Panc1 (cell line): ENCODE measurements at regions not wholly inside any gene's neighbourhood (a gene's known extent, or its start where the extent isn't known, plus 50 kb on each side); places are given as distances from the start of the nearest gene placed in this dataset.
"Not testable (repeated sequence)": the region's sequence is repeated elsewhere in the genome, so short reads cannot be mapped to it uniquely, and the experiment has no call there.

ENCODE experiments used
- ATAC-seq: fragments of 200-7000 bp; cut with Tn5 transposase; 2 replicates; pipeline ENCODE4 v1.9.1; 2020; ENCODE audit warnings: mild to moderate bottlenecking, moderate library complexity
- BruUV-seq: library from RNA; stranded (reverse); fragments of 400-500 nt; replicated peaks from 2 replicates; lab custom pipeline; 2021; lab: Mats Ljungman, UMichigan
- CTCF ChIA-PET: fragments of 300-600 bp; sonication (Branson Sonifier 250); formaldehyde crosslinking; loops from one replicate; lab custom pipeline; 2022; ENCODE audit warnings: antibody characterized with exemption; lab: Charles Lee
- POLR2A ChIA-PET: fragments of 300-600 bp; sonication (Branson Sonifier 250); formaldehyde crosslinking; loops from one replicate; lab custom pipeline; 2022; ENCODE audit warnings: antibody characterized with exemption; lab: Charles Lee
- DNase-seq: peaks from one replicate; pipeline ENCODE4 v3.0.0-alpha.2; 2010; ENCODE audit warnings: low read depth, low spot score
- H3K27ac ChIP-seq: 2 replicates; pipeline ENCODE4 v1.5.1; 2011; ENCODE audit warnings: mild to moderate bottlenecking, low read length, inconsistent platforms
- H3K27me3 ChIP-seq: fragments of 200-500 bp; sonication (Bioruptor generic); 2 replicates; pipeline ENCODE4 v1.6.0; 2014; ENCODE audit warnings: low read length, inconsistent platforms; ENCODE audit not compliant: control insufficient read depth, insufficient read depth
- H3K36me3 ChIP-seq: fragments of 200-500 bp; sonication (Bioruptor generic); 2 replicates; pipeline ENCODE4 v1.5.1; 2014; ENCODE audit warnings: inconsistent platforms, mild to moderate bottlenecking, low read length, moderate library complexity; ENCODE audit not compliant: control insufficient read depth, insufficient read depth
- H3K4me1 ChIP-seq: 2 replicates; pipeline ENCODE4 v1.5.1; 2011; ENCODE audit warnings: inconsistent platforms, mild to moderate bottlenecking, low read length, moderate library complexity; ENCODE audit not compliant: control insufficient read depth, insufficient read depth
- H3K4me3 ChIP-seq, 2 experiments: 2 replicates each; pipeline ENCODE4 v1.5.1; 2011 to 2012; ENCODE audit warnings: low read depth in 2 of 2, low read length in 2 of 2, mild to moderate bottlenecking in 2 of 2, inconsistent platforms in 1 of 2, moderate library complexity in 1 of 2
- H3K9me3 ChIP-seq: fragments of 200-500 bp; sonication (Bioruptor generic); 2 replicates; pipeline ENCODE4 v1.5.1; 2014; ENCODE audit warnings: low read depth, mild to moderate bottlenecking, inconsistent platforms, low read length, moderate library complexity; ENCODE audit not compliant: control insufficient read depth, insufficient read depth
- CTCF ChIP-seq: fragments of 450-650 bp; IDR thresholded peaks from 2 replicates; pipeline ENCODE4 v1.5.1; 2017; ENCODE audit warnings: mild to moderate bottlenecking
- POLR2AphosphoS5 ChIP-seq: IDR thresholded peaks from 2 replicates; pipeline ENCODE4 v1.6.1; 2012; ENCODE audit warnings: mild to moderate bottlenecking, low read depth, low read length, moderate library complexity
- REST ChIP-seq, 2 experiments: IDR thresholded peaks; 2 replicates each; pipeline ENCODE4 v1.6.1; 2011 to 2012; ENCODE audit warnings: low read depth in 2 of 2, control low read depth in 1 of 2, low read length in 1 of 2, mild to moderate bottlenecking in 1 of 2, moderate library complexity in 1 of 2; ENCODE audit not compliant: insufficient read depth in 1 of 2
- SIN3A ChIP-seq: IDR thresholded peaks from 2 replicates; pipeline ENCODE4 v1.6.1; 2012; ENCODE audit warnings: low read depth, mild to moderate bottlenecking, low read length, moderate library complexity, borderline replicate concordance; ENCODE audit not compliant: insufficient read depth
- TCF7L2 ChIP-seq: IDR thresholded peaks from 2 replicates; pipeline ENCODE4 v1.6.1; 2011; ENCODE audit warnings: mild to moderate bottlenecking, low read depth, low read length, inconsistent platforms
- in situ Hi-C: cut with HindIII; loops from 2 replicates; pipeline ENCODE4 v1.10.0; 2016; ENCODE audit warnings: low sequenced_read_pairs, low pct_unique_long_range_greater_than_20kb
- intact Hi-C: fragments of 100-400 bp; cut with micrococcal nuclease; formaldehyde crosslinking; loops from one replicate; pipeline ENCODE4 v1.10.0; 2022; ENCODE audit not compliant: unreplicated experiment

DNA sequence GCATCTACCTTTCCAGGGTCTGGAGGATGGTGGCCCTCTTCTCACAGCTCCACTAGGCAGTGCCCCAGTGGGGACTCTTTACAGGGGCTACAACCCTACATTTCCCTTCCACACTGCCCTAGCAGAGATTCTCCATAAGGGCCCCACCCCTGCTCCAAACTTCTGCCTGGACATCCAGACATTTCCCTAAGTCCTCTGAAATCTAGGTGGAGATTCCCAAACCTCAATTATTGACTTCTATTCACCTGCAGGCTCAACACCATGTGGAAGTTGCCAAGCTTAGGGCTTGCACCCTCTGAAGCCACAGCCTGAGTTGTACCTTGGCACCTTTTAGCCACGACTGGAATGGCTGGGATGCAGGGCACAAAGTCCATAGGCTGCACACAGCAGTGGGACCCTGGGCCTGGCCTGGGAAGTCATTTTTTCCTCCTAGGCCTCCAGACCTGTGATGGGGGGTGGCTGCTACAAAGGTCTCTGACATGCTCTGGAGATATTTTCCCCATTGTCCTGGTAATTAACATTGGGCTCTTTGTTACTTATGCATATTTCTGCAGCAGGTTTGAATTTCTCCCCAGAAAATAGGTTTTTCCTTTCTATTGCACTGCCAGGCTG, 53.7 kb upstream of the ST3GAL5 start:
- DNase-seq (no peak), ATAC-seq (no peak)
- CTCF ChIA-PET: no interaction called here
- Histone ChIP-seq H3K4me3 (no peak overlapping the region), H3K27me3 (no peaks in the 10 kb centered on the region), H3K27ac (no peak overlapping the region), H3K4me1 (no peaks in the 10 kb centered on the region), H3K36me3 (no peaks in the 10 kb centered on the region), H3K9me3 (no peaks in the 10 kb centered on the region)
- in situ Hi-C loops (no loop called here), intact Hi-C loops (no loop called here)
- POLR2A ChIA-PET: no interaction called here
- BruUV-seq: no TSS peak
- TF ChIP-seq TCF7L2 (no peak), CTCF (no peak), SIN3A (no peak), REST (IDR thresholded peaks at IDR 0.05; ENCODE audit: insufficient read depth in 1 of 2, low read depth in 2 of 2, low read length in 1 of 2) (no peak), POLR2AphosphoS5 (no peak)

DNA sequence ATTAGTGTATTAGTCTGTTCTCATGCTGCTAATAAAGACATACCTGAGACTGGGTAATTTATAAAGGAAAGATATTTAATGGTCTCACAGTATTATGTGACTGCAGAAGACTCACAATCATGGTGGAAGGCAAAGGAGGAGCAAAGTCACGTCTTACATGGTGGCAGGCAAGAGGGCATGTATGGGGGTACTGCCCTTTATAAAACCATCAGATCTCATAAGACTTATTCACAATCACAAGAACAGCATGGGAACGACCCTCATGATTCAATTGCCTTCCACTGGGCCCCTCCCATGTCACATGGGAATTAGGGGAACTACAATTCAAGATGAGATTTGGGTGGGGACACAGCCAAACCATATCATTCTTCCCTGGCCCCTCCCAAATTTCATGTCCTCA, 52.7 kb upstream of the ST3GAL5 start:
- in situ Hi-C loops, POLR2A ChIA-PET, H3K9me3 ChIP-seq, ATAC-seq, intact Hi-C loops, H3K4me1 ChIP-seq, DNase-seq, BruUV-seq, H3K27me3 ChIP-seq, H3K27ac ChIP-seq, H3K4me3 ChIP-seq, H3K36me3 ChIP-seq, CTCF ChIA-PET: not testable (repeated sequence)

- DNase-seq (no peak), ATAC-seq (no peak)
- Histone ChIP-seq H3K36me3 (no peaks in the 10 kb centered on the region), H3K27me3 (no peaks in the 10 kb centered on the region), H3K9me3 (no peaks in the 10 kb centered on the region), H3K27ac (no peak overlapping the region), H3K4me3 (no peak overlapping the region), H3K4me1 (peaks cover 12% of the 10 kb centered on the region)
- ChIA-PET CTCF (no interaction called here), POLR2A (interaction anchor here (0.6 kb wide), 1 partner anchor 181 kb away, joined by 3 read pairs; no protein-coding TSS in a partner anchor)
- no TSS peak for BruUV-seq
- in situ Hi-C loops: no loop called here
- intact Hi-C loops: no loop called here
- no peak for TF ChIP-seq REST (IDR thresholded peaks at IDR 0.05; ENCODE audit: insufficient read depth in 1 of 2, low read depth in 2 of 2, low read length in 1 of 2)
- no peak for TF ChIP-seq POLR2AphosphoS5
- TF ChIP-seq TCF7L2: no peak
- TF ChIP-seq SIN3A: no peak
- no peak for TF ChIP-seq CTCF
These were observed 50.3 kb upstream of the ST3GAL5 start for GRCh38 chr2:85939131-85939530.
